B cell (primary cell): ENCODE measurements at regions not wholly inside any gene's neighbourhood (a gene's known extent, or its start where the extent isn't known, plus 50 kb on each side); places are given as distances from the start of the nearest gene placed in this dataset.

Source experiments
- ATAC-seq: fragments of 200-7000 bp; cut with Tn5 transposase; one replicate; pipeline ENCODE4 v1.10.0; 2021; ENCODE audit warnings: low read depth, mild to moderate bottlenecking, moderate number of reproducible peaks, moderate library complexity
- CTCF ChIA-PET: fragments of 350-600 bp; sonication (Branson Sonifier 250); formaldehyde crosslinking; loops from one replicate; lab custom pipeline; 2021; ENCODE audit warnings: antibody characterized with exemption, inconsistent platforms; lab: Charles Lee
- POLR2A ChIA-PET: fragments of 350-600 bp; sonication (Branson Sonifier 250); formaldehyde crosslinking; loops from one replicate; lab custom pipeline; 2021; ENCODE audit warnings: antibody characterized with exemption; lab: Charles Lee
- DNase-seq: peaks from one replicate; pipeline ENCODE4 v3.0.0; 2013
- H2AFZ ChIP-seq: 2 replicates; pipeline ENCODE4 v1.6.1; 2012; ENCODE audit warnings: mild to moderate bottlenecking, low read depth, low read length; ENCODE audit not compliant: insufficient read depth, poor library complexity, severe bottlenecking
- H3K27ac ChIP-seq, 2 donors: 1 replicate in 1 of 2; 2 replicates in 1 of 2; pipeline ENCODE4 v1.5.1; 2012 to 2013; ENCODE audit warnings: low read length in 2 of 2, mild to moderate bottlenecking in 2 of 2, moderate library complexity in 1 of 2
- H3K27me3 ChIP-seq, 4 experiments: fragments of 200-600 bp in 1 of 4; sonication (generic) in 1 of 4; replicated peaks in 1 of 4; 1 replicate in 2 of 4; 2 replicates in 2 of 4; pipeline versions ENCODE4 v1.6.1 to v1.7.0; 2013 to 2016; ENCODE audit warnings: low read length in 3 of 4, mild to moderate bottlenecking in 2 of 4, mixed read lengths in 1 of 4, moderate library complexity in 1 of 4; ENCODE audit not compliant: insufficient read depth in 4 of 4, control insufficient read depth in 3 of 4; ENCODE audit errors: control extremely low read depth in 1 of 4
- H3K36me3 ChIP-seq, 2 experiments: replicated peaks in 1 of 2; 1 replicate in 1 of 2; 2 replicates in 1 of 2; pipeline versions ENCODE4 v1.6.1 to v1.7.1; 2013; ENCODE audit warnings: low read length in 1 of 2; ENCODE audit not compliant: insufficient read depth in 2 of 2, control insufficient read depth in 1 of 2; ENCODE audit errors: control extremely low read depth in 1 of 2, extremely low read depth in 1 of 2
- H3K4me1 ChIP-seq, 2 donors: fragments of 200-600 bp in 1 of 2; sonication (generic) in 1 of 2; 1 replicate in 1 of 2; 2 replicates in 1 of 2; pipeline versions ENCODE4 v1.5.1 to v1.6.1; 2013 to 2017; ENCODE audit warnings: low read length in 2 of 2; ENCODE audit not compliant: control insufficient read depth in 2 of 2, insufficient read depth in 2 of 2
- H3K4me2 ChIP-seq: replicated peaks from 2 replicates; pipeline ENCODE3; 2012; ENCODE audit warnings: mild to moderate bottlenecking, low read depth, low read length; ENCODE audit not compliant: poor library complexity, severe bottlenecking
- H3K4me3 ChIP-seq, 5 experiments: fragments of 200-600 bp in 1 of 5; sonication (generic) in 1 of 5; 1 replicate in 3 of 5; 2 replicates in 2 of 5; pipeline versions ENCODE4 v1.5.1 to v1.7.0; 2011 to 2016; ENCODE audit warnings: low read length in 4 of 5, mild to moderate bottlenecking in 4 of 5, low read depth in 2 of 5, control low read depth in 1 of 5, moderate library complexity in 1 of 5; ENCODE audit not compliant: insufficient read depth in 1 of 5; ENCODE audit errors: control extremely low read depth in 1 of 5, extremely low read depth in 1 of 5
- H3K79me2 ChIP-seq: fragments of 200-600 bp; sonication (generic); one replicate; pipeline ENCODE4 v1.6.0; 2016; ENCODE audit warnings: low read length; ENCODE audit not compliant: control insufficient read depth, insufficient read depth
- H3K9ac ChIP-seq: fragments of 200-600 bp; sonication (generic); 2 replicates; pipeline ENCODE4 v1.6.1; 2017; ENCODE audit warnings: mild to moderate bottlenecking, low read length, moderate library complexity
- H3K9me3 ChIP-seq, 3 donors: one replicate each; pipeline versions ENCODE4 v1.6.1 to v1.7.1; 2013; ENCODE audit warnings: low read length in 2 of 3; ENCODE audit not compliant: control insufficient read depth in 2 of 3, insufficient read depth in 1 of 3; ENCODE audit errors: control extremely low read depth in 1 of 3
- H4K20me1 ChIP-seq: 2 replicates; pipeline ENCODE4 v1.6.0; 2012; ENCODE audit warnings: mild to moderate bottlenecking, low read length; ENCODE audit not compliant: insufficient read depth, control insufficient read depth, poor library complexity, severe bottlenecking
- H3K27ac Mint-ChIP-seq: one replicate; pipeline ENCODE4 v1.8.0; 2021; ENCODE audit warnings: mixed read lengths
- H3K27me3 Mint-ChIP-seq: one replicate; pipeline ENCODE4 v1.8.0; 2021; ENCODE audit warnings: mixed read lengths
- H3K4me1 Mint-ChIP-seq: one replicate; pipeline ENCODE4 v1.8.0; 2021; ENCODE audit warnings: mixed read lengths
- H3K4me3 Mint-ChIP-seq: one replicate; pipeline ENCODE4 v1.8.0; 2021; ENCODE audit warnings: mixed read lengths
- H3K9me3 Mint-ChIP-seq: one replicate; pipeline ENCODE4 v1.8.0; 2022; ENCODE audit warnings: mixed read lengths; ENCODE audit not compliant: insufficient read depth
- CTCF ChIP-seq: fragments of 200-600 bp; IDR thresholded peaks from one replicate; pipeline ENCODE4 v1.8.0; 2022; ENCODE audit warnings: antibody characterized with exemption, mild to moderate bottlenecking
- EZH2 ChIP-seq: IDR thresholded peaks from 2 replicates; pipeline ENCODE4 v1.6.1; 2012; ENCODE audit warnings: borderline replicate concordance, low read depth, mild to moderate bottlenecking, moderate library complexity, low read length; ENCODE audit not compliant: insufficient read depth, poor library complexity, severe bottlenecking
- WGBS: methylation state at CpG from one replicate; pipeline ENCODE4 v1.1.5; 2013; ENCODE audit warnings: missing lambda C conversion rate; ENCODE audit not compliant: insufficient coverage; 5-methylcytosine and 5-hydroxymethylcytosine counted together
- intact Hi-C: fragments of 100-400 bp; cut with micrococcal nuclease; formaldehyde crosslinking; loops from one replicate; pipeline ENCODE4 v1.10.0; 2022

GRCh38 chr13:70619936-70620335 lies 511.7 kb upstream of the KLHL1 start:
- Histone ChIP-seq H3K4me3 (no peak overlapping the region), H3K9ac (no peak overlapping the region), H4K20me1 (no peaks in the 10 kb centered on the region), H3K9me3 (no peaks in the 10 kb centered on the region), H3K36me3 (no peaks in the 10 kb centered on the region), H3K4me1 (no peaks in the 10 kb centered on the region), H3K27me3 (no peaks in the 10 kb centered on the region), H3K27ac (no peak overlapping the region), H3K79me2 (no peaks in the 10 kb centered on the region), H3K4me2 (no peak overlapping the region), H2AFZ (no peak overlapping the region)
- no CpG with 5 or more reads among the region's 2 CpGs for WGBS
- no peak overlapping the region for H3K27ac Mint-ChIP-seq
- intact Hi-C loops = no loop called here
- ChIA-PET POLR2A (no interaction called here), CTCF (no interaction called here)
- TF ChIP-seq CTCF (no peak), EZH2 (no peak)
- DNase-seq (no peak), ATAC-seq (no peak)
- no peaks in the 10 kb centered on the region for H3K27me3 Mint-ChIP-seq
- H3K4me1 Mint-ChIP-seq = no peaks in the 10 kb centered on the region
- H3K4me3 Mint-ChIP-seq = no peak overlapping the region
- no peaks in the 10 kb centered on the region for H3K9me3 Mint-ChIP-seq

- H3K4me3 ChIP-seq = no peak overlapping the region
- no peaks in the 10 kb centered on the region for H3K79me2 ChIP-seq
- H2AFZ ChIP-seq = no peak overlapping the region
- H3K4me1 Mint-ChIP-seq = no peaks in the 10 kb centered on the region
- WGBS = no CpG with 5 or more reads among the region's 3 CpGs
- H3K27ac Mint-ChIP-seq = no peak overlapping the region
- TF ChIP-seq CTCF (no peak), EZH2 (no peak)
- no peaks in the 10 kb centered on the region for H4K20me1 ChIP-seq
- CTCF ChIA-PET = interaction anchor here (0.6 kb wide), 1 partner anchor 97 kb away, joined by 3 read pairs; no protein-coding TSS in a partner anchor
- DNase-seq (no peak), ATAC-seq (no peak)
- H3K4me1 ChIP-seq = no peaks in the 10 kb centered on the region
- POLR2A ChIA-PET = no interaction called here
- no peaks in the 10 kb centered on the region for H3K9me3 Mint-ChIP-seq
- H3K4me2 ChIP-seq = no peak overlapping the region
- H3K9me3 ChIP-seq = no peaks in the 10 kb centered on the region
- H3K27me3 Mint-ChIP-seq = no peaks in the 10 kb centered on the region
- H3K27ac ChIP-seq = no peak overlapping the region
- H3K27me3 ChIP-seq = no peaks in the 10 kb centered on the region
- H3K9ac ChIP-seq = no peak overlapping the region
- H3K4me3 Mint-ChIP-seq = no peak overlapping the region
- H3K36me3 ChIP-seq = no peaks in the 10 kb centered on the region
- intact Hi-C loops = no loop called here
Observed at GRCh38 chr13:70616847-70617246, 508.6 kb upstream of the KLHL1 start.
